Parathyroid adenoma (tissue), 2 donors: ENCODE measurements at regions not wholly inside any gene's neighbourhood (a gene's known extent, or its start where the extent isn't known, plus 50 kb on each side); places are given as distances from the start of the nearest gene placed in this dataset.

Experiments
- H2AFZ ChIP-seq: fragments of 300-600 bp; sonication (generic); one replicate; pipeline ENCODE4 v1.7.0; 2017; ENCODE audit warnings: antibody characterized with exemption, mild to moderate bottlenecking
- H3K27ac ChIP-seq: fragments of 300-600 bp; sonication (generic); one replicate; pipeline ENCODE4 v1.7.0; 2017
- H3K27me3 ChIP-seq: fragments of 300-600 bp; sonication (generic); one replicate; pipeline ENCODE4 v1.7.0; 2017; ENCODE audit warnings: low read length; ENCODE audit not compliant: control insufficient read depth, insufficient read depth
- H3K36me3 ChIP-seq: fragments of 300-600 bp; sonication (generic); one replicate; pipeline ENCODE4 v1.7.0; 2017; ENCODE audit warnings: low read length; ENCODE audit not compliant: control insufficient read depth, insufficient read depth
- H3K4me1 ChIP-seq: fragments of 300-600 bp; sonication (generic); one replicate; pipeline ENCODE4 v1.7.0; 2017; ENCODE audit warnings: control low read depth
- H3K4me2 ChIP-seq: fragments of 300-600 bp; sonication (generic); one replicate; pipeline ENCODE4 v1.7.0; 2017; ENCODE audit warnings: low read length
- H3K4me3 ChIP-seq: fragments of 300-600 bp; sonication (generic); one replicate; pipeline ENCODE4 v1.7.0; 2017; ENCODE audit warnings: low read depth, low read length
- H3K79me2 ChIP-seq: fragments of 300-600 bp; sonication (generic); one replicate; pipeline ENCODE4 v1.7.0; 2017; ENCODE audit warnings: control low read depth
- H3K9ac ChIP-seq: fragments of 300-600 bp; sonication (generic); one replicate; pipeline ENCODE4 v1.7.0; 2017; ENCODE audit warnings: mild to moderate bottlenecking
- H3K9me3 ChIP-seq: fragments of 300-600 bp; sonication (generic); one replicate; pipeline ENCODE4 v1.7.0; 2017; ENCODE audit warnings: low read length; ENCODE audit not compliant: control insufficient read depth
- CTCF ChIP-seq: fragments of 300-600 bp; sonication (generic); IDR thresholded peaks from one replicate; pipeline ENCODE4 v1.7.0; 2017; ENCODE audit warnings: antibody characterized with exemption, mild to moderate bottlenecking
- donor health status: primary hyperparathyroidism.

- H3K4me1 ChIP-seq: no peaks in the 10 kb centered on the region
- H3K27me3 ChIP-seq: no peaks in the 10 kb centered on the region
- no peak overlapping the region for H3K4me2 ChIP-seq
- no peak overlapping the region for H3K4me3 ChIP-seq
- H3K9ac ChIP-seq: no peak overlapping the region
- no peaks in the 10 kb centered on the region for H3K36me3 ChIP-seq
- no peaks in the 10 kb centered on the region for H3K9me3 ChIP-seq
- no peak overlapping the region for H3K27ac ChIP-seq
- TF ChIP-seq CTCF: no peak
- no peaks in the 10 kb centered on the region for H3K79me2 ChIP-seq
- H2AFZ ChIP-seq: no peak overlapping the region
Observed at GRCh38 chr21:24302400-24302799, 1304.9 kb downstream of the MRPL39 start.

GRCh38 chr21:24298040-24298439 is 1309.2 kb downstream of the MRPL39 start:
- no peak overlapping the region for H3K4me2 ChIP-seq
- H3K27ac ChIP-seq: no peak overlapping the region
- H3K9ac ChIP-seq: no peak overlapping the region
- no peaks in the 10 kb centered on the region for H3K27me3 ChIP-seq
- TF ChIP-seq CTCF: no peak
- H3K9me3 ChIP-seq: no peaks in the 10 kb centered on the region
- H3K4me1 ChIP-seq: no peaks in the 10 kb centered on the region
- no peaks in the 10 kb centered on the region for H3K36me3 ChIP-seq
- no peak overlapping the region for H2AFZ ChIP-seq
- no peak overlapping the region for H3K4me3 ChIP-seq
- H3K79me2 ChIP-seq: no peaks in the 10 kb centered on the region

GRCh38 chr21:24294171-24294570 is 1313.1 kb downstream of the MRPL39 start:
- H3K36me3 ChIP-seq: no peaks in the 10 kb centered on the region
- no peak for TF ChIP-seq CTCF
- H3K79me2 ChIP-seq: no peaks in the 10 kb centered on the region
- H3K9ac ChIP-seq: no peak overlapping the region
- H3K27me3 ChIP-seq: no peaks in the 10 kb centered on the region
- no peak overlapping the region for H3K4me2 ChIP-seq
- H3K27ac ChIP-seq: no peak overlapping the region
- H3K9me3 ChIP-seq: no peaks in the 10 kb centered on the region
- no peaks in the 10 kb centered on the region for H3K4me1 ChIP-seq
- H2AFZ ChIP-seq: no peak overlapping the region
- H3K4me3 ChIP-seq: no peak overlapping the region

GRCh38 chr21:24290151-24290833 is 1317.0 kb downstream of the MRPL39 start:
- no peak overlapping the region for H3K4me2 ChIP-seq
- no peaks in the 10 kb centered on the region for H3K36me3 ChIP-seq
- no peaks in the 10 kb centered on the region for H3K27me3 ChIP-seq
- no peak overlapping the region for H3K9ac ChIP-seq
- H3K9me3 ChIP-seq: no peaks in the 10 kb centered on the region
- no peaks in the 10 kb centered on the region for H3K4me1 ChIP-seq
- no peak for TF ChIP-seq CTCF
- H3K4me3 ChIP-seq: no peak overlapping the region
- no peak overlapping the region for H3K27ac ChIP-seq
- no peak overlapping the region for H2AFZ ChIP-seq
- no peaks in the 10 kb centered on the region for H3K79me2 ChIP-seq

GRCh38 chr21:24289539-24289938 is 1317.7 kb downstream of the MRPL39 start:
- Histone ChIP-seq H3K9ac (no peak overlapping the region), H3K4me3 (no peak overlapping the region), H2AFZ (no peak overlapping the region), H3K79me2 (no peaks in the 10 kb centered on the region), H3K36me3 (no peaks in the 10 kb centered on the region), H3K4me1 (no peaks in the 10 kb centered on the region), H3K27ac (no peak overlapping the region), H3K27me3 (no peaks in the 10 kb centered on the region), H3K4me2 (no peak overlapping the region), H3K9me3 (no peaks in the 10 kb centered on the region)
- no peak for TF ChIP-seq CTCF
